Skeletal muscle satellite cell (primary cell): ENCODE measurements at regions not wholly inside any gene's neighbourhood (a gene's known extent, or its start where the extent isn't known, plus 50 kb on each side); places are given as distances from the start of the nearest gene placed in this dataset.

Source experiments
- H3K27me3 ChIP-seq: 2 replicates; pipeline ENCODE4 v1.7.0; 2013; ENCODE audit warnings: low read length; ENCODE audit not compliant: control insufficient read depth, insufficient read depth
- H3K36me3 ChIP-seq: 2 replicates; pipeline ENCODE4 v1.7.0; 2013; ENCODE audit warnings: mild to moderate bottlenecking, control low read depth, low read length; ENCODE audit not compliant: insufficient read depth
- H3K4me1 ChIP-seq: 2 replicates; pipeline ENCODE4 v1.7.0; 2013; ENCODE audit warnings: low read length; ENCODE audit not compliant: control insufficient read depth, insufficient read depth
- H3K4me2 ChIP-seq: 2 replicates; pipeline ENCODE4 v1.7.0; 2013; ENCODE audit warnings: mild to moderate bottlenecking, low read length
- H3K4me3 ChIP-seq: 2 replicates; pipeline ENCODE4 v1.7.0; 2013; ENCODE audit warnings: low read length
- H3K9ac ChIP-seq: 2 replicates; pipeline ENCODE4 v1.7.0; 2013; ENCODE audit warnings: mild to moderate bottlenecking, low read depth, low read length, moderate library complexity
- H3K9me3 ChIP-seq: replicated peaks from 2 replicates; pipeline ENCODE4 v1.7.0; 2013; ENCODE audit warnings: mild to moderate bottlenecking, control low read depth, low read length

DNA sequence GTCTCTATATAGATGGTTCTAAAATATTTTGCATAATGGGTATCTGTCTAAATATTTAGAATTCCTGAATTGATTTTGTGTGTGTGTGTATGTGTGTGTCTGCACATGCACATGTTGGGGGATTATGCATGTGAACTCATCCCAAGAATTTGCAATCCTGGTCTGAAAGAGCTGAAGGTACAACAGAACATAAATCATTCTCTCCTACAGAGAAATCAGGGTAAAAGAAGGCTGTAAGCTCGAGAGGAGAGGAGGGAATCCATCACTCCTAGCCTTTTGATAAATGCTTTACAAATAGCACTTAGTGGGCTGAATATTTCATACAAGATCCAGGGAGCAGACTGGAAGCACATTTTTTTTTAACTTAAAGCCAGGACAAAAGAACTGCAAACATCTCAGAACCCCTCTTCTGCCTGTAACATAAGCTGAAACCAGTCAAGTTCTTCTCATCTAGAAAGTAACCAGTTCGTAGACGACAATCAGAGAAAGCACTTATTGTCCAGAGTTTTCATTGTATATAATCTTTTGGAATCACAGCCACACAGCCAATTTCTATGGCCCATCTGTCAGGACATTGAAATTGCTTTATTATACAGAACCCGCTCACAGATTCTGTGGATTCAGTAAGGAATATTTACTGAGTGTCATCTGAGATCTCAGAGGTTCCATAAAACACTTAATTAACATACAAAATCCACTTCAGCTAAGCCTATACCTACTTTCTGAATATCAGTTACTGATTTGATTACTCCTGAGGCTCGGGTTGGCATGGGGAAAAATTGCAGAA is 541.4 kb upstream of the ZNF462 start:
- H3K4me2 ChIP-seq = no peak overlapping the region
- no peaks in the 10 kb centered on the region for H3K36me3 ChIP-seq
- no peak overlapping the region for H3K4me3 ChIP-seq
- H3K27me3 ChIP-seq = no peaks in the 10 kb centered on the region
- H3K9ac ChIP-seq = no peak overlapping the region
- no peaks in the 10 kb centered on the region for H3K4me1 ChIP-seq
- no peaks in the 10 kb centered on the region for H3K9me3 ChIP-seq

DNA sequence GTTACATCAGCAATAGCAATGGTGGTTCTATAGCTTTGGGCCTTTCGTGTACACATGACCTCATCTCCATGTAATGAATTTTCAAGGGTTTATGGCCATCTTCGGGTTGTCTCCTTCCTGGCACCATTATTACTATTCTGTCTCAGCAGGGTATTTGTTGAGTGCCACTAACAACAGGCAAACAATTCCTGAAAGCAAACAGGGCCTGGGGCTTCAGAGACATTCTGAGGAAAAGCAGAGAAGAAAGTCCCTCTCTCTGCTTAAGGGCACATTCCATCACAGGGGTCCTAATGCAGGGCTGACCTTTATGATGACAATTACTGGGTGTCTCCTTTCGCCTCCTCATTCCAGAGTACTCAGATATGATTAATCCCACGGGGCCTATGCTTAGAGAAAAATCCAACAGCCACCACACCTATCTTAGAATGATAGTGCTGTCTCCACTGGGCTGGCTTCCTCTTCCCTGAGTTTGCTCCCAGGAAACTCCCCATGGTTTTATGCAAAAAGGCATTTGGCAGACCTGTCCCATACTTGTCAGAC is 540.2 kb upstream of the ZNF462 start:
- H3K9me3 ChIP-seq = no peaks in the 10 kb centered on the region
- no peaks in the 10 kb centered on the region for H3K4me1 ChIP-seq
- H3K9ac ChIP-seq = no peak overlapping the region
- H3K27me3 ChIP-seq = no peaks in the 10 kb centered on the region
- H3K36me3 ChIP-seq = no peaks in the 10 kb centered on the region
- H3K4me3 ChIP-seq = no peak overlapping the region
- H3K4me2 ChIP-seq = no peak overlapping the region

DNA sequence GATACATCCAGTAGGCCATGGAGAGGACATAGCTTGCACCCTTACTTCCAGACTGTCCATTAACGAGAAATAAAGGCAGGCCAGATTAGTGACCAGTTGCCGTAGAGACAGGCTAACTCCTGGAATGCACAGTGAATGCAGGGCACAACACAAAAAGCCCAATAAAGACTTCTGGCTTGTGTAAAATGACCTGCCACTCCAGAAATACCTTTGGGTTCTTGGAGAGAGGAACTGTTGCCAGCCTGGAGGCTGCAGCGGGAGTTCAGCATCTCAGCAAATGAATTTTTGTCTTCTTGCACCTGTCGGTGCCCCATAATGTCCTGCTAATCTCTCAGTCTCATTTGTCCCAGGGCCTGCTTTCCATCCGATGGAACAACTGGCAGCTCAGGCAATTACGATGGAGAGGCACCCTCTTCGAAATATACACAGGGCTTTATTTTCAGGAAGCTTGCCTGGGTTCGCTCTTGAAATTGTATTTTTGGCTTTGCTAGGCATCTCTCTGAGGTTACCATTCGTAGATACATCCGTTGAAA is 538.8 kb upstream of the ZNF462 start:
- H3K9me3 ChIP-seq = no peaks in the 10 kb centered on the region
- H3K36me3 ChIP-seq = no peaks in the 10 kb centered on the region
- H3K4me1 ChIP-seq = no peaks in the 10 kb centered on the region
- no peak overlapping the region for H3K9ac ChIP-seq
- no peak overlapping the region for H3K4me2 ChIP-seq
- no peaks in the 10 kb centered on the region for H3K27me3 ChIP-seq
- no peak overlapping the region for H3K4me3 ChIP-seq

DNA sequence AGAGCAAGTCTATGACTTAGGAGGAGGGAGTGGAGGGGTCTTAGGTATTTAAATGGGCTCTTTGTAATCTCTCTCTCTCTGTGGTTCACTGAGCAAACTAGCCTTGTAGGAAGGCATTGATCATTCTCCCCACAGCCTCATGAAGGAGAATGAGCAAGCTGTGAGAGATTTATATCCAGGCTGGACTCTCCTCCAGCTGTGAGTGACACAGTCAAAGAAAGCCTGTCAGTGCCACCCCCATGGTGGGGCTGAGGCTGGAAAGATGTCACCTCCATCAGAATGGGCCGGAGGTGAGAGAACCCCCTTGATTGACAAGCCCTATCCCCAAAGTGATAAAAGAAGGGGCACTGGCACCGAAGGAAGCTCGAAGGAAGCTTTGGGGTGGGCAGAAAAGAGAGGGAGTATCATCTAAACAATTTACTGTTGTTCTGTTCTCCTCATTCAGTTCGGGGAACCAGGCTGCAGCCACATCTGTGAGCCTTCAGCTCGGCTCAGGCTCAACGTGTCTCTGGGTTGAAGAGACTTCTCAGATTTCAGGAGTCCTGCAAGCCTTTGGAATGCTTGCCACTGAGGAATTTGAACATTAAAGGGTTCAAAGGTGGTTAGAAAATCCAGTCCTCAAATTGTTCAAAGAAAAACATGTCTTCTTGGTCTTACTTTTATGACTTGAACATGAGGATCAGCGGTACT is 538.2 kb upstream of the ZNF462 start:
- H3K4me2 ChIP-seq = no peak overlapping the region
- no peak overlapping the region for H3K4me3 ChIP-seq
- no peaks in the 10 kb centered on the region for H3K4me1 ChIP-seq
- no peak overlapping the region for H3K9ac ChIP-seq
- H3K36me3 ChIP-seq = no peaks in the 10 kb centered on the region
- no peaks in the 10 kb centered on the region for H3K27me3 ChIP-seq
- no peaks in the 10 kb centered on the region for H3K9me3 ChIP-seq

DNA sequence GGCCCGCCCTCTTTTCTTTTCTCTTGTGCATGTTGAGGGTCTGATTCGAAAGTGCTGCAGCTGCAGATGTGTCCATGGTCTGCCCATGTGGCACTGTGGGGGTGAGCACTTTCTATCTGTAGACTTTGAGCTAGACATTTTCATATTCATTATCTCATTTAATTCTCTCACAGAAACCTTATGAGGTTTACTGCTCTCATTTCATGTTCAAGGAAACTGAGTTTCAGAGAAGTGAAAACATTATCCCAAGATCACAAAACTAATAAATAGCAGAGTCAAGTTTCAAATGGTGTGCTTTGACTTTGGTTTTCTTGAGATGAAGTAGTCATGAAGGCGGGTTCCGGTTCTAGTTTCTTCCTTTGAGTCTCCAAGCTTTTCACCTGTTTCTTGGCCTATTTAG is 536.5 kb upstream of the ZNF462 start:
- H3K9me3 ChIP-seq = no peaks in the 10 kb centered on the region
- H3K4me2 ChIP-seq = no peak overlapping the region
- no peak overlapping the region for H3K9ac ChIP-seq
- H3K27me3 ChIP-seq = peaks cover 3% of the 10 kb centered on the region
- H3K36me3 ChIP-seq = no peaks in the 10 kb centered on the region
- no peak overlapping the region for H3K4me3 ChIP-seq
- no peaks in the 10 kb centered on the region for H3K4me1 ChIP-seq

DNA sequence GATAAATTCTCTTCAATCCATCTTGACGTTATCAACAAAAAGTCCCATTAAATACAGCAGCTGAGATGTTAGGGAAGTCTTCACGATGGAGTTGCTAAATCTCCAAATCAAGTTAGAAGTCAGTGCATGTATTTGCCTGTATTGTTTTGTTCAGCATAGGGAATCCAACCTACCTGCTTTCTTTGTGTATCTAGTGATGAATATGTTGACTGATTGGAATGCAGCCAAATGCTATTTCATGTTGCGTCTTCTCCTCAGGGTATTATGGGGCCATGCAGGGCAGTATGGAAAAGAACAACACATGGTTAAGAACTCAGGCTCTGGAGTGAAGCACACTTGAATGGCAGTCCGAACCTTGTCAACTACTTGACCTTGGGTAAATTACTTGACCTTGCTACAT is 529.5 kb upstream of the ZNF462 start:
- Histone ChIP-seq H3K9ac (no peak overlapping the region), H3K9me3 (no peaks in the 10 kb centered on the region), H3K4me1 (no peaks in the 10 kb centered on the region), H3K4me2 (no peak overlapping the region), H3K27me3 (peaks cover 3% of the 10 kb centered on the region), H3K36me3 (no peaks in the 10 kb centered on the region), H3K4me3 (no peak overlapping the region)

DNA sequence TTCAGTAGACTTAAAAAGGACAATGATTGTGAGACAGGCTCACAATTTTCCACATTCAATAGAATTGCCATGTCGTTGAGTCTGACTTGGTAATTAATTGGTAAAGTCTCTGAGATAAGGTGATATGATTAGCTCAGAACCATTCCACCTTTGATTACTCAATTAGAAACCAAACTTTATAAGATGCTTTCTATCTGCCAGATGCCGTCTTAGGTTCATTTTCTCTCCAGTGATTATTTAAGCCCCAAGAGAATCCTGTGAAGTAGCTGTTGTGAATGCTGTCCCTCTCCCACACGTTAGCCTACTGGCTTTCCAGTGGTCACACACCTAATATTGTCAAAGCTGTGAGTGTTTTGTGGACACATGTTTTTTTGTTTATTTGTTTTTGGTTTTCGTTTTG is 528.9 kb upstream of the ZNF462 start:
- Histone ChIP-seq H3K27me3 (peaks cover 3% of the 10 kb centered on the region), H3K36me3 (no peaks in the 10 kb centered on the region), H3K4me2 (no peak overlapping the region), H3K9me3 (no peaks in the 10 kb centered on the region), H3K4me3 (no peak overlapping the region), H3K9ac (no peak overlapping the region), H3K4me1 (no peaks in the 10 kb centered on the region)

DNA sequence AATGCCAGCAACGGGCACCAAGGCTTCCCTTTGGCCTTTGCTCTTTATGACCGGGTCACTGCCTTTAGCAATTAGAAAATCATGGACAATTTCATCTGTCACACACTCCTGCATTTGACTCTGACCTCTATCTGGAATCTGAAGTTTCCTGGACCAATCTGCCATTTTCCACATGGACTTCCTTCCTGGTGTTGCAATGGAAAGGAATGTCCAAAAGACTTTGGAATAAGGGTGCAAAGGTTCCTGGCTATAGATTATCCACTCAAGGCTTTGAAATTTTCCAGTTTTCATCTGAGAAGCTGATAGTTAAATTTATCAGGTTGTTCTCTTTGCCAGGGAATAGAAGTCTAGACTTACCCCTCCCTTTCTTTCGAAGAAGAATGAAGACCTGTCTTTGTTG is 523.1 kb upstream of the ZNF462 start:
- Histone ChIP-seq H3K4me3 (no peak overlapping the region), H3K4me1 (no peaks in the 10 kb centered on the region), H3K27me3 (no peaks in the 10 kb centered on the region), H3K9me3 (no peaks in the 10 kb centered on the region), H3K9ac (no peak overlapping the region), H3K4me2 (no peak overlapping the region), H3K36me3 (no peaks in the 10 kb centered on the region)

DNA sequence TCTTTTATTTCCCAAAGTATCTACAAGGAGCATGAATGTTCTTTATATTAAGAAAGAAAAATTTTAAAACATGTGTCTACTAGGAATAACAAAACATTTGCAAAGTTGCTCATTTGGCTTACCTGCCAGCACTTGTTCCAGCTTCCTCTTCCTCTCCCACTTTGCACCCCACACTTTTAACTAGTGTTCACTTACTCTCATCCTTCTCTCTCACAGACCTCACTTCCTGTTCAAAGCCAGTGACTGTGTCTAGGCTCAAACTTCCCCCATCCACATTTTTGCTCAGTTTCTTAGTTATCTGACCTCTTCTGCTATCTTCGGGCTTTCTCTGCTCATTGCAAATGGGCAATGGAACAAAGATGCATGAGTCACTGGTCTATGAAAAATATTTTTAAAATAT is 512.2 kb upstream of the ZNF462 start:
- H3K9ac ChIP-seq = no peak overlapping the region
- no peaks in the 10 kb centered on the region for H3K9me3 ChIP-seq
- no peak overlapping the region for H3K4me3 ChIP-seq
- H3K36me3 ChIP-seq = no peaks in the 10 kb centered on the region
- no peaks in the 10 kb centered on the region for H3K27me3 ChIP-seq
- H3K4me2 ChIP-seq = no peak overlapping the region
- H3K4me1 ChIP-seq = no peaks in the 10 kb centered on the region

DNA sequence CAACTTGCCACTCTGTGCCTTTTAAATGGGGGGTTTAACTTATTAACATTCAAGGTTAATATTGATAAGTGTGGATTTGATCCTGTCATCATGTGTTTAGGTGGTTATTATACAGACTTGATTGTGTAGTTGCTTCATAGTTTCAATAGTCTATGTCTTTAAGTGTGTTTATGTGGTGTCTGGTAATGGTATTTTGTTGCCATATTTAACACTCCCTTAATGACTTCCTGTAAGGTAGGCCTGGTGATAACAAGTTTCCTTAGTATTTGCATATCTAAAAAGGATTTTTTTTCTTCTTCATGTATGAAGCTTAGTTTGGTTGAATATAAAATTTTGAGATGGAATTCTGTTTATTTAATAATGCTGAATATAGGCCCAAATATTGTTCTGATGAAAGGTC is 506.0 kb upstream of the ZNF462 start:
- Histone ChIP-seq H3K9me3 (no peaks in the 10 kb centered on the region), H3K4me3 (no peak overlapping the region), H3K36me3 (no peaks in the 10 kb centered on the region), H3K9ac (no peak overlapping the region), H3K27me3 (no peaks in the 10 kb centered on the region), H3K4me2 (no peak overlapping the region), H3K4me1 (no peaks in the 10 kb centered on the region)

DNA sequence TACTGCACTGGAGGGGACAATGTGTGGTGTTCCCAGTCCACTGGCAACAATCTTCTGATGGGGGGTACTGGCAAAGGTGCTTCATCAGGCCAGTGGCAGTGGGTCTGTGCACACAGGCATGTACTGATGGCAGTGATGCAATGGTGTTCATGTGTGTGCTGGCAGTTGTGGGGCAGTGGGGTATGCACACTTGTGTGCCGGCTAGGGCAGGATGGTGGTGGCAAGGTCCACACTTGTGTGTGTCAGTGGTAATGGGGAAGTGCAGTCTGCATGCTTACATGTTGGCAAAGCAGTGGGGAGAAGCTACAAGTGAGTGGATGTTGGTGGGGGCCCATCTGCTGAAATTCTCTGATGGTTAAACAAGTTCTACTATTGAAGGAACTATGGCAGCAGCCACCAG is 504.6 kb upstream of the ZNF462 start:
- Histone ChIP-seq H3K4me2 (no peak overlapping the region), H3K9ac (no peak overlapping the region), H3K36me3 (no peaks in the 10 kb centered on the region), H3K9me3 (no peaks in the 10 kb centered on the region), H3K27me3 (no peaks in the 10 kb centered on the region), H3K4me3 (no peak overlapping the region), H3K4me1 (no peaks in the 10 kb centered on the region)
